Right ventricle myocardium superior (tissue), 1 donor: ENCODE measurements at regions not wholly inside any gene's neighbourhood (a gene's known extent, or its start where the extent isn't known, plus 50 kb on each side); places are given as distances from the start of the nearest gene placed in this dataset.
"Not testable (repeated sequence)": the region's sequence is repeated elsewhere in the genome, so short reads cannot be mapped to it uniquely, and the experiment has no call there.

ENCODE experiments used
- ATAC-seq: fragments of 200-7000 bp; cut with Tn5 transposase; one replicate; pipeline ENCODE4 v1.9.1; 2020; ENCODE audit warnings: mild to moderate bottlenecking; ENCODE audit not compliant: poor library complexity
- DNase-seq: peaks from one replicate; pipeline ENCODE4 v3.0.0-alpha.2; 2020
- intact Hi-C: fragments of 100-400 bp; cut with DNase I; formaldehyde crosslinking; loops from one replicate; pipeline ENCODE4 v1.11.2; 2022
- donor health status: DM: no; HTN: yes; CAD: no; lungs with severe emphysema.

DNA sequence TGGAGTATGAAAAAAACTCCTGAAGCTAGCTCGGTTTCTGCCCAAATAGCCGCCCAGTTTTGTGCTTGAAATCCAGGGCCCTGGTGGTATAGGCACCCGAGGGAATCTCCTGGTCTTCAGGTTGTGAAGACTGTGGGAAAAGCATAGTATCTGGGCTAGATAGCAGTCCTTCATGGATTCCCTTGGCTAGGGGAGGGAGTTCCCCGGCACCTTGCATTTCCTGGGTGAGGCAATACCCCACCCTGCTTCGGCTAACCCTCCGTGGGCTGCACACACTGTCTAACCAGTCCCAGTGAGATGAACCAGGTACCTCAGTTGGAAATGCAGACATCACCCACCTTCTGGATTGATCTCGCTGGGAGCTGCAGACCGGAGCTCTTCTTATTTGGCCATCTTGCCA, 184.5 kb upstream of the SLC35B3 start:
- intact Hi-C loops, result no loop called here
- DNase-seq, result no peak
- no peak for ATAC-seq

DNA sequence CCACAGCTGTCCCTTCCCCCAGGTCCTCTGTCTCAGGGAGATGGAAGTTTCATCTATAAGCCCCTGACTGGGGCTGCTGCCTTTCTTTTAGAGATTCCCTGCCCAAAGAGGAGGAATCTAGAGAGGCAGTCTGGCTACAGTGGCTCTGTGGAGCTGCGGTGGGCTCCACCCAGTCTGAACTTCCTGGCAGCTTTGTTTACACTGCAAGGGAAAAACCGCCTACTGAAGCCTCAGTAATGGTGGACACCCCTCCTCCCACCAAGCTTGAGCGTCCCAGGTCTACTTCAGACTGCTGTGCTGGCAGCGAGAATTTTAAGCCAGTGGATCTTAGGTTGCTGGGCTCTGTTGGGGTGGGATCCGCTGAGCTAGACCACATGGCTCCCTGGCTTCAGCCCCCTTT, 184.1 kb upstream of the SLC35B3 start:
- DNase-seq, ATAC-seq, intact Hi-C loops: not testable (repeated sequence)

DNA sequence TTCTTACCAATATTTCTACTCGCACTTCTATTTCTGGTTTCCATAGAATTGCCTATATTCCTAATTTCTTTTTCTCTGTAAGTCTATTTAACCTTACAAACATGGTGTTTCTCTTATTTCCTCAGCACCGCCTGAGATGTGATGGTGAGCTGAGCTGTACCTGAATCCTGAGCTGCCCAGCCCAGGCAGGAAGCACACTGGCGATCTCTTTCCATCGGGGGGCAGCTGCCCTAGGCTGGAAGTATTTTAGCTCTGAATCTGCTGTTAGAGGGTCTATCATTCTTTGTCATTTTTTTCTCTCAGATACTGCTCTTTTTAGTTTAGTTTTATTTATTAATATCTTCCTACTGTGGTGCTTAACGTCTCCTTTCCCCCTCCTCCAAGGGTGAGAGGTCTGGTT, 173.4 kb upstream of the SLC35B3 start:
- no peak for ATAC-seq
- intact Hi-C loops, result no loop called here
- no peak for DNase-seq

DNA sequence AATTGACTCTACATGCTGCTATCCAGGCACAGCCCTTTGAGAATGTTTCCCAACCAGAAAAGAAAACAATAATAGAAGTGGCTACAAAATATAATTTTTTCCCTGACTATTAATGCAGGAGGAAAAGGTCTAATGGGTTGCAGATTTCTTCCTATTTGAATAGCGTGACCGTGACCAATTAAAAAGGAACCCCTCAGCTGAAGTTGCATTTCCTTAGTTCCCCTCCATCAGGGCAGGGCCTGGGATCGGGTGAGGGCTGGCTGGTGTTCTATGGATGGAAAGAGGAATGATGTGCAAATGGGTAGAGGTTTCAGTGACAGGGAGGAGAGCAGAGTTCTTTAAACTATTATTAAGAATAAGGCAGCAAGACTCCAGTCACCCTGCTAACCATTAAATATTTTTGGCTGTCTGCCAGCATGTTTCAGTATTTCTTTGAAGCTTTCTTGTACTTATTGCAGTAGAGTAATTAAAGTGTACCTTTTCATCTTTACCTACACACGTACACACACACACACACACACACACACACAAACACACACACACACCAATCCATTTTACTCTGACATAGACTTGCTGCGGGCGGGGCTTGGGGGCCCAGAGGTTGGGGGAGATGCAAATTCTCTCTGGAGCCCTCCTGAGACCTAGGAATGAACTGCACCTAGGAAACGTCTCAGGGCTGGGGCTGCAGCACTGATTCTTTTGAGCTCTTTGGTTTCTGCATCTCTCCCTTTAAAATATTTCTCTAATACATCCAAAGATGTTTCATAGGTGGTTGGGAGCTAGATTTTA, 154.8 kb upstream of the SLC35B3 start:
- DNase-seq (no peak), ATAC-seq (no peak)
- intact Hi-C loops, result no loop called here

DNA sequence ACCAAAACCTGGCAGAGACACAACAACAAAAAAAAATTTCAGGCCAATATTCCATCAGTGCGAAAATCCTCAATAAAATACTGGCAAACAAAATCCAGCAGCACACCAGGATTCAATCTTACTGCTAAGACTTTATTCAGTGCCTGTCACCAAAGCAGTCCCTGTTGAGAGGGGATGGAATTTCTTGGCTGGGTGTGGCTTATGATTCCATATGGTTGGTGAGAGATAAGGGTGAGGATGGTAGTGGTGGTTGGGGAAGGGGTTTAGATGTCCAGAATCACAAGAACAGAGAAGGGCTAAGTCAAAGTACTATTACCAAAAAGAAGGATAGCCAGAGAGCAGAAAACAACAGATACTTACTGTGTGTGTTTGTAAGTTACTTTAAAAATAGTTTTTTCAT, 152.8 kb upstream of the SLC35B3 start:
- intact Hi-C loops, result no loop called here
- DNase-seq (no peak), ATAC-seq (no peak)

DNA sequence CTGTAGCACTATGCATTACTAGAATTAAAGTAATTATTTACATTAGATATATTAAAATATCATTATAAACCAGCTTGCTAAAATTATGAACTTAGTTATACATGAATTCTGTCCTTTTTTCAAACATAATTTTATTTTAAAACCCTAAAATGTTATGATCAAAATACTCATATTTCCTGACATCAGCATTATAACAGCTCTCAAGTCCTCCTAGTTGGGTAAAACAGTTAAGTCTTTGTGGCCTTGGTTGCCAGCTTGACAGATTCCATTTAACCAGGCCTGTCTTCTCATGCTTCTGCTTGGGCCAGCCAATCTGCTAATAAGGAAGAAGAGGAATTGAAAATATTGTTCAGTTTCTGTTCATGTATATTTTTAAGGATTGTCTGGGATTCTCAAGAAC, 147.9 kb upstream of the SLC35B3 start:
- DNase-seq, result no peak
- intact Hi-C loops, result no loop called here
- ATAC-seq, result no peak

DNA sequence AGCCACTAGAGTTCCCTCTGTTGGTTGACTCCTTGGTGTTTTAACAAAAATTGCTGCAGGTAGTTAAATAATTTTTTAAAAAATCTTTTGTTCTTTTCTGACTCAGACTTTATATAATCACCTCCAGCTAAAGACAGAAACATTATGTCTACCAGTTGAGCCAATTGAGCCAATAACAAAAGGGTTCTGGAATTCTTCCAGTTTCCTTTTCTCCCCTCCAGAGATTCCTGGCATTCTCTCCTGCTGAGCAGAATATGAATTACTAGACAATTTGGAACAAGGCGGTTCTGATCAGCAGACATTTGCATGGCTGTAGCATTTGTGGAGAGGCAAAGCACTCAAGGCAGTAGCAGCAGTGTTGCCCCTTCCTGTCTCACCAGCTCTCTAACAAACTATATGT, 144.0 kb upstream of the SLC35B3 start:
- intact Hi-C loops, result no loop called here
- DNase-seq (no peak), ATAC-seq (no peak)

DNA sequence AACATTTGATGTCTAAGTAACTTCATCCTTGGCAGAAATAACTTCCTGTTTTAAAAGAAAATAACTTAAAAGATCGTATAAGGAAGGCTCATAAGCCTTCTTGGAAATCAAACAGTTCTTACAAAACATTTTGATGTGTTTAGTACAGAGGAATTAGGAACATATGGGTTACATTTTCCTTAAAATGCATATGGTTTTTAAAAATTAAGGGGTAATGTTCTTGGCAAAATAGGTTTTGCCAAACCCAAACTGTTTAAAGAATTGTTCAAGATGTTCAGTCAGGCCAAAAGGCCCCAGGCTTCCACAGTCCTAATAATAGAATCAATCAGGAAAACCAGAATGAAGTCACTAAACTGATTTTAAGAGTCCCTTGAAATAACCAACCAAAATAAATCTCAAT, 142.7 kb upstream of the SLC35B3 start:
- no peak for DNase-seq
- ATAC-seq, result no peak
- intact Hi-C loops, result no loop called here

DNA sequence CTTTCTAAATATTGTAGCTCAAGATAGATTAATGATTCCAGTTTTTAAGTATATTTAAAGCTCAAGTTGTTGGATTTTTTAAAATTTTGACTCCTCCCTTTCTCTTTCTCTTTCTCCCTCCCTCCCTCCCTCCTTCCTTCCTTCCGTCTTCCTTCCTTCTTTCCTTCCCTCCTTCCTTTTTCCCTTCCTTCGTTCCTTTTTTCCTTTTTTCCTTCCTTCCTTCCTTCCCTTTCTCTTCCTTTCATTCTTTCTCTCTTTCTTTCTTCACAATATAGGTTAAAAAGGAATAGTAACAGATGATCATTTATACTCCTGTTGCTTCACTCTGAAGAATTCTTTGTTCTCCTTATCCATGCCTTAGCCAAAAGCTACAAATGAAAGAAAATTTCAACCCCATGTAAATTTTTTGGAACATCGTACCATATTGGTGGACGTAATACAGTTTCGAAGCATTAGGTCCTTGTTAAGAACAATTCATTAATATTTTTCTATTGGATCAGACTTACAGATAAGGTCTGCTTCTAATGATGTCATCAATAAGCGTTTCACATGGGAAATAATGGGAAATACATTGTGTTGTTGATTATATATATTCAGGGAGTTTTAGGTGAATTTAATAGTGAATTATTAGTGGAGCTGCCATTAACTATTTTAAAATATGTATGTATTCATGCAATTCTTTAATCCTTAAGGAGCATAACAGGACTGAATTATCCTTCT, 139.6 kb upstream of the SLC35B3 start:
- ATAC-seq, result no peak
- intact Hi-C loops, result no loop called here
- no peak for DNase-seq

DNA sequence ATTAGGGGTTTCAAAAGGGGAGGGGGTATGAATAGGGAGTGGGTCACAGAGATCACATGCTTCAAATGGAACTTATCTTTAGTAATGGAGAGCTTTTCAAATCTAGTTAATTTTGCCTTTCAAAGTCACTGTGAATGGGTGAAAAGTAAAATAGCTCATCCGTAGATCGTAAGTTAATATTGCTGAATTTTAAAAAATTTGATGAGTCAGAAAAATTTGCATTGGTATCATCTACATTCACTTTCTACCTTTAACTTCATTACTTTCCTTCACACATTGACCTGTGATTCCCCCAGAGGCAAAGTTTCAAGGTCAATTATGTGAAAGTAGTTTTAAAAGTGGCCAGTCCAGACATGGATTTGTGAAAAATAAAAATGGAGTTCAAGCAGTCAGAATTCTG, 139.0 kb upstream of the SLC35B3 start:
- intact Hi-C loops, result no loop called here
- no peak for ATAC-seq
- no peak for DNase-seq

DNA sequence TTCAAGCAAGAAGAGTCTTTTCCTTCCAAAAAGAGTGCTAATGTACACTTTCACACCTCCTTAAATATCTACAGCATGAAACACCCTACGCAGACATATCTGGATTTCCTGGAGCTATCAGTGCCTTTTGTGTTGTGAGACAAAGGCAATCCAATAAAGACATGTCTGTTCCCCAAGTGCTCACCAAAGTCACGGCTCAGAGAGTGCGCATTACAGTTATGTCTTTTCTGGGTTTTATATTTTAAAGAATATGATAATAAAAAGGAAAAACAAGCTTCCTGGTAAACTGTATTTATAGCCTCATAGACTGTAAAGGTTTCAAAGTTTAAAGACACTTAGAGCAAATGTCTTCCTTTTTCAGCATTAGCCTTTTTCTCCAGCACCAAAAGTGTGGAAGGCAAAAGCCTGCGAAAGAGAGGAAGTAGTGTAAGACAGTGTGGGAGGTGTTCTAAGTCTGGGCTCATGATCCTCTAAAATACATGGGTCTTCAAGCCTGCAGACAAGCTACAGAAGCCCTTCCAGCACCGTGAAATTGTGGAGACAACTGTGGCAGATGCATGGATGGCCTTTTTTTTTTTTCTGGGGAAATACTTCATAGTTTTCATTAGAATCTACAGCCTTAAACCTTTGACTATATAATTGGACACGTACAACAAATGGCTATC, 135.0 kb upstream of the SLC35B3 start:
- no peak for DNase-seq
- no peak for ATAC-seq
- intact Hi-C loops, result no loop called here

DNA sequence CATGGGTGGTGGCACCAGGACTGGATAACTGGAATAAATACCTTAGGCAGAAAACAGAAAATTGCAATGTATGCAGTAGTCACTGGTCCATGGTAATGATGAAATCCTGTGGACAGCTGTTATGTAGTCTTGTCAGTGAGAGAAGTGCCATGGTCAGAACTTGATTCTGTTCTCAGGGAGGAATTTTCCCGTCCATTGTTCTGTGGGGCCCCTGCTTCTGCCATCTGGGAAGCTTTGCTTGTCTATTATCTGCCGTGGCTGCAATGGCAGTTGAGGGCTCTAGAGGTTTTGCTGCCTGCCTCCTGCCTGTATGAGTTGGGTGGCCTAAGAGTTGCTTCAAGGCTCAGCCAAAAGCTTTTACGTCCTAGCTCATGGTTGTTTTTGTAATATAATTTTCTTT, 126.8 kb upstream of the SLC35B3 start:
- DNase-seq (no peak), ATAC-seq (no peak)
- intact Hi-C loops, result no loop called here

DNA sequence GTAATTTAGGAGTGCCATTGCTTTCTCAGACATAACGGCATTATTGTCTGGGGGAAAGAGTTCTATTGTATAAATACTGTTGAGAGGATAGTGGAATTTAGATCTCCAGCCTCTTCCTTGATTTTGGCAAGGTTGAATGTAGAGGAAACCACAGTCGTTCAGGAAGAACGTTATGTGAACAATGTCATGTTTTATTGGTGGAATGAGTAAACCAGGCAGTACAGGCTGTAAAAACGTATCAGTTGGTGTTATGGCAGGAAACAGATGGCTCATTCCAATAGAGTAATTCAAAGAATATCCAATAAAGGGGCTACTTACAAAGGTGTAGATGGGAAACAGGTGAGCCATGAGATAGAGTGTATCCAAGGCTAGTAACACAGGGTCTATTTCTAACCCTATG, 123.6 kb upstream of the SLC35B3 start:
- no peak for ATAC-seq

DNA sequence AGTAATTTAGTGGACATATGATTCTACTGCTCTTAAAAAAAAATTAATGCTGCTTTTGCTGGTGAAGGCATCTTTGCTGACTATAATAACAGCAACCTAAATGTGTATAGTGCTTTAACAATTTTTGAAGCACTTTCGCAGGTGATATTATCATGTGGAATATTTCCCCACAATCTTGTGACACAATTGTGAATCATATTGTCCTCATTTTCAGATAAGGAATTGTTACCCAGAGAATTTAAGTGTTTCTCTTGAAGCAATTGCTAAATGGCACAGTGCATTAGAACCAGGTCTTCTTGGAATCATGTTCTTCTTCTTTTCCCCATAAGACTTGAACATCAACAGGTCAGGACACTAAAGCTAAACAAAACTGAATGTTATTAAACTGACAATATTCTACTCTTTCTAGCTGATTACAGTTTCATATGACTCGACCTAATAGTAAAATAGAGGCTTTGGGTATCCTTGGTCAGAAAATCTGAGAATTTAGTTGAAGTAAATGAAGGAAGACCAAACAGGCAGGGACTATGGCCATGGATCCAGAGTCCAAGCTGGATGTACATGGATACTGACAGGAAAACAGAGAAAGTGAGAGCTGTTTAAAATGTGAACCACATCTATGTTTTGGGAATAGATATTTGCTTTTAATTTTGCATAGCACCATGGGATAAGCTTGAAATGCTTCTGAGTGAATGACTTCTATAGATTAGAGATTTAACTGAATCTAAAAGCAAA, 121.8 kb upstream of the SLC35B3 start:
- intact Hi-C loops, result no loop called here
- DNase-seq (no peak), ATAC-seq (no peak)

More for the DNA sequence above, 123.6 kb upstream of the SLC35B3 start:
- intact Hi-C loops, result no loop called here
- DNase-seq, result no peak

DNA sequence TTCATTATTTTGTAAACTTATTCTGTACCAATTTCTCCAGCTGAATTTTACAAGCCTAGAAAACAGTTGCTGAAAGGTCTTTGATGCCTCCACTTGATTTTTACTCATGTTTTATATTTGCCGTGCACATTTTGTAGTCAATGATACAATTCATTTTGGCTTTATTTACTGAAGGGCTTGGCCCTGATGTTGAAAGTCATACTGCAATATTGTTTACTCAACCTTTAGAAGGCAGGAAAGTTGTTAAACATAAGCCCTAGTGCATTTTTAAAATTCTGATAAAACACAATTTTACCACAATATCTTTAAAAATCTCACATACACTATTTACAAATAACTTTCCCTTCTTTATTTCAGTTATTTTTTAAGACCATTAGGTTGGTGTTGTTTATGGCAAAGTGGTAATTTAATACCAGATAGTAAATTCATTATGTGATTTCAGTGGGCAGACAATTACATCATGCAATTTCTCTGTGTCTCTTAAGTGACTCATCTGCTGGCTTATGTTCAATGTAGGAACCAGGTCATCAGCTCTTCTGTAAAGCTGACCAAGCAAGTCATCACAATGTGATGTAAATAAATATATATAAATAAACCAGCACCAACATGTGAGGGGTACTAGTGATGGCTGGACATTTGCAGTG, 121.1 kb upstream of the SLC35B3 start:
- intact Hi-C loops, result no loop called here
- ATAC-seq, result no peak

DNA sequence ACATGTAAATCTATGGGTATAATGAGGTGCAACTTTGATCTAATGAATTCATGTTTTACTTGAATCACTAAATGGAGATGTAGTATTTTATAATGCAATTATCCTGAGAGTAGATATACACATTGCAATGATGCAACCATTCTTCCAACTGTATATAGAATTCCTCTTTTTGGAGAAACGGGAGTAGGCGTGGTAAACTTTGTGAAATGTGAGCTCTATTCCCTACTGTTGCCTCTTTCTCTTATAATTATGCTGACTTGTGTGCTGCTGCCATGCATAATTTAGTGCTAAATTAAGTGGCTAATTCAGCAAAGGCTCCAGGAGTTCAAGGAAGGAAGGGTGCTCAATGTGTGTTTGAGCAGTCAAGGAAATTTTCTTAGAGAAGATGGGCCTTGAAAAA, 116.6 kb upstream of the SLC35B3 start:
- DNase-seq (no peak), ATAC-seq (no peak)
- intact Hi-C loops, result no loop called here

More for the DNA sequence above, 121.1 kb upstream of the SLC35B3 start:
- no peak for DNase-seq

DNA sequence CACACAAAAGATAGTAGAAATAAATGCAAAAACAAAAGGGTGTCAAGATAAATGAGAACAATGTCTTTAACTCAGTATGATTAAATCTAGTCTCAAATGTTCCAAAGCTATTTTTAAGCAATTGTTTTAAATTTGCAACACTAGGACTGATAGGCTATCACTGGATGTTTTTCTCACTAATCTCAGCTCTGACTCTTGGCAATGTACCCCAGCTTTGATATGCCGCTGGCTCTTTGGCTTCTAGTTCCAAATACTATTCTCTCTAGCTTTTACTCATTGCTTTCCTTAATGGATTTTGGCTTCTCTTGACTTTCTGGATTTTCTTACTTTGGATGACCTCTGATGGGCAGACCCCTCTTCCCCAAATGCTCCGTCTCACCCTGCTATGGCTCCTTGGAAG, 116.0 kb upstream of the SLC35B3 start:
- ATAC-seq, result no peak
- no peak for DNase-seq
- intact Hi-C loops, result no loop called here

DNA sequence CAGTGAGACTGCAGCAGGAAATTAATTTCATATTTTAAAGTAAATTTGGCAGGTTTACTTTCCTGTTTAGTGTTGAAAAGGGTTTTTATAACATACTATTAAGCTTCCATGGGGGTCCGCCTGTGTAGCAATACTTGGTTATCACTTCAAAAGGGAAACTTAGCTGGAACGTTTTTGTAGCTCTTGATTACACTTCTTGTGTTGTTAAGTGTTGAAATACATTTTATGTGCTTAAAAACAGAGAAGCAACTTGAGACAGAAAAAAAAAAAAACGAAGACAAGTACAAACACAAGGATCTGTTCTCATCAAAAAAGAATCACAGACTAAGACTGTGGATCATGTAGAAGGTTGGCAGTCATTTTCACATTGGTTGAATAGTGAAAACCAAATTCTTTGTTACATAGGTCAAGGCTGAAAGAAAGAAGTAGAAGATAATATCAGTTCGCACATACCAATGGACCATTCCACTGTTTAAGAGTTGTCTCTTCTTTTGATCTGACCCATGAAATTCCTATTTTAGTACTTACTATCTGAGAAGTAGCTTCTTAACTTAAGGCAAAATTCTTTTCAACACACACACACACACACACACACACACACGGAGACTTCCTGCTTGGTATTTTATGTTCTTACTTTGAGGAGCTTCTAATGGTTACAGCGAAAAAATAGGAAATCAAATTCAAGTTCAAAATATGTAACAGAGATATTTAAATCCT, 113.9 kb upstream of the SLC35B3 start:
- DNase-seq, result no peak
- ATAC-seq, result no peak
- intact Hi-C loops, result no loop called here
